GM12875 (cell line): ENCODE measurements at regions not wholly inside any gene's neighbourhood (a gene's known extent, or its start where the extent isn't known, plus 50 kb on each side); places are given as distances from the start of the nearest gene placed in this dataset.

Experiments used
- H3K4me3 ChIP-seq: one replicate; pipeline ENCODE4 v1.5.1; 2011; ENCODE audit warnings: low read depth, low read length, control low read depth
- CTCF ChIP-seq: IDR thresholded peaks from 2 replicates; pipeline ENCODE4 v1.5.1; 2011; ENCODE audit warnings: low read depth, mild to moderate bottlenecking, control low read depth, inconsistent platforms, low read length, moderate library complexity, borderline replicate concordance; ENCODE audit not compliant: insufficient read depth

DNA sequence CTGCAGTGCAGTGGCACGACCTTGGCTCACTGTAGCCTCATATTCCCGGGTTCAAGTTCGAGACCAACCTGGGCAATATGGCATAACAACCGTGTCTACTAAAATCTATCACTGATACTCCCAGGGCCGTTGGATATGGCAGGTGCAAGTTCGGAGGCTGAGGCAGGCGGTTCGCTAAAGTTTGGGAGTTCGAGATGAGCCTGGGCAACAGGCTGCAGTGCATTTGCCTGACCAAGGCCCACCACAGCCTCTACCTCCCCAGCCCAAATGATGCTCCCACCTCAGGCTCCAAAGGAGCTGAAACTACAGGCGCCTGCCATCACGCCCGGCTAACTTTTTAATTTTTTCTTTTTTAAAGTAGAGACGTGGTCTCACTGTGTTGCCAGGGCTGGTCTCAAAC, 177.1 kb upstream of the ALG10B start:
- no peak for TF ChIP-seq CTCF
- no peak overlapping the region for H3K4me3 ChIP-seq

GRCh38 chr12:38141239-38141638, 175.3 kb upstream of the ALG10B start:
- no peak overlapping the region for H3K4me3 ChIP-seq
- TF ChIP-seq CTCF: no peak

DNA sequence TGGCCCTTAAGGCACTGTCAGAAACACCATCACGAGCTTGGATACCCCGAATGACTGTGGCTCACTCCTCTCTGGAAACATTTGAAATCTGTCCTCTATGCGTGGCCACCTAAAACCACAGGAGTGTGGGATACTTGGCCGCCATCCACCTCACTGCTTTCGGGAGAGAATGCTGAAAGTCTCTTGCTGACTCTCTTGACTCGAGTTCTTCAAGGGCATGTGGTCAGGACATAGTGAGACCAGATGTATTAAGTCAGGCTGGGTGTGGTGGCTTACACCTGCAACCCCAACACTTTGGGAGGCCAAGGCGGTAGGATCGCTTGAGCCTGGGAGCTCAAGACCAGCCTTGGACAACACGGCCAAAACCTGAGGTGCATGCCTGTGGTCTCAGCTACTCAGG, 174.7 kb upstream of the ALG10B start:
- no peak overlapping the region for H3K4me3 ChIP-seq
- no peak for TF ChIP-seq CTCF

GRCh38 chr12:38142974-38143373, 173.6 kb upstream of the ALG10B start:
- no peak overlapping the region for H3K4me3 ChIP-seq
- no peak for TF ChIP-seq CTCF

DNA sequence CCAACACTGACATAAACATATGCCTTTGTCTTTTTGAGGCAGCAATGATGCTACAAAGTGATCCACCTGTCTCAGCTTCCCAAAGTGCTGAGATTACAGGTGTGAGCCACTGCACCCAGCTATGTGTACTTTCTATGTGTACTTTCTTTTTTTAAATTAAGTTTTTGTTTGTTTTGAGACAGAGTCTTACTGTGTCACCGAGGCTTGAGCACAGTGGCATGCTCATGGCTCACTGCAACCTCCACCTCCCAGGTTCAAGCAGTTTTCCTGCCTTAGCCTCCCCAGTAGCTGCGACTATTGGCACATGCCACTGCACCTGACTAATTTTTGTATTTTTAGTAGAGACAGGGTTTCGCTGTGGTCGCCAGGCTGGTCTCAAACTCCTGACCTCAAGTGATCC, 172.5 kb upstream of the ALG10B start:
- TF ChIP-seq CTCF: no peak
- H3K4me3 ChIP-seq: no peak overlapping the region

DNA sequence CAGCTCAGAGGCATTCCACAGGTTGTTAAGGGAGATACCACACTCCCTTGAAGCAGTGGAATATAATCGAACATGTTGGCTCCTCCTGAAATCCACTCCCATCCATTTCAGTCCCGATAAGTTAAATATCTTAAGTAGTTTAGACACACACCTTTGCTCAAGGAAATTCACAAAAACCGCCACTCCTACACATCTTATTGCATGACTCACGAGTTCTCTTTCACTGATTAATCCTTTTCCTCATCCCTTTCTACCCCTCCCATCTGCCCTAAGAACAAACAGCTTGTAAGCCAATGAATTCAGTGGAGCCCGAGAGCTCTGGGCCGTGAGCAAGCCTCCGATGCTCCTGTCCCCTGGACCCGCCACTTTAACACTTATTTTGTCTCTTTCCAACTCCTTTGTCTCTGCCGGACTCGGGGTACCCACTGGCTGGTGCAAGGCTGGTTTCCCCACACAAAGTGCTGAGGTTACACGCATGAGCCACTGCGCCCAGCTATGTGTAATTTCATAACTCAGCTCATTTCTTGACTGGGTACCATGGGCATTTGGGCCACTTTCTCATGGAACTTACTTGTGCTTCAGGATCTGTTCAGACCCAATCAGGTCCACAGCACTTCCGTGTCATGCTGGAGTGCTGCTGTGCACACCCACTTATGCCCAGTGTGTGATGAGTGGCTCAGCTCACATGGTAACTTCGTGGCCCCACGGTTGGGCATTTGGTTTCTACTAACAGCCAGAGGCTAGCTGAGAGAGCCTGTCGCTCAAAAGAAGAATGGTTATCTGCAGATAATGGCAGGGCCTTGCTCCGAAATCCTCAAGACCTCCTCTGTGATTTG, 171.8 kb upstream of the ALG10B start:
- H3K4me3 ChIP-seq: no peak overlapping the region
- no peak for TF ChIP-seq CTCF

DNA sequence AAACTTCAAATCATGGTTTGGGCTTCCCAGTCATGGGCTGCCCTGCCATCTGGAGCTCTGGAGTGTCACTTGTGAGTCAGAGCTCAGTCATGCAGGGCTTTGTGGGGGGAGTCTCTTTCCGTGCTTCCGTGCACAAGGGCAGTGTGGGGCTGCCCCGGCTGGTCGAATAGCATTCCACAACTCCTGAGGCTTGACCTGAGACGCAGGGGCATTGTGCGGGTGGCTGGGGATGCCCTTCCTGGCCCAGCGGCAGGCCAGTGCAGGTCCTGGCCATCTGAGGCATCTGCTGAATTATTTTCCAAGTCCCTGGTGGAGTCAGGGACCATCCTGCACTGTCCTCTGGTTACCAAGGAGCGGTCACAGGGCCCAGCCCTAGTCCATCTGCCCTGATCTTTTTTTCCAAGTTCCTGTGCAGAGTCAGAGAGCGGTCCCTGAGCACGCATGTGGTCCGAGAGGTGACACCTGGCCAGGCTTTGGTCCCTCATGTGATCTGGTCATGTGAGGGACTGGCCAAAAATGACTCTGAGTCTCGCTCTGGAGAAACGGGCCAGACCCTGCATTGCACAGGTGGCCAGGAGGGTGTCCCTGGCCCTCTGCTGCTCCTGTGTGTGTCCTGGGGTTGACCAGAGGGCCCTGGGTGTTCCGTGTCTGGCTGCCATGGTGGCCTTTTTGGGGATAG, 167.0 kb upstream of the ALG10B start:
- H3K4me3 ChIP-seq: no peak overlapping the region
- TF ChIP-seq CTCF: no peak
